ENCODE measurements at regions not wholly inside any gene's neighbourhood (a gene's known extent, or its start where the extent isn't known, plus 50 kb on each side); places are given as distances from the start of the nearest gene placed in this dataset.

GRCh38 chr11:91960770-91961169 lies 263.8 kb upstream of the FAT3 start:
- FAIRE-seq = no peak
- DNase-seq (ENCODE audit: low spot score) = no peak

- no peak for FAIRE-seq
- DNase-seq (ENCODE audit: low spot score) = no peak
Measured at GRCh38 chr11:91959411-91959810, 265.2 kb upstream of the FAT3 start.

- DNase-seq (ENCODE audit: low spot score) (no peak), FAIRE-seq (no peak)
Measured at GRCh38 chr11:91956711-91957110, 267.9 kb upstream of the FAT3 start.

GRCh38 chr11:91955206-91955605 lies 269.4 kb upstream of the FAT3 start:
- DNase-seq (ENCODE audit: low spot score) (no peak), FAIRE-seq (no peak)

- no peak for DNase-seq (ENCODE audit: low spot score)
- FAIRE-seq = no peak
Measured at GRCh38 chr11:91952056-91952455, 272.6 kb upstream of the FAT3 start.

GRCh38 chr11:91947215-91947820 lies 277.3 kb upstream of the FAT3 start:
- FAIRE-seq = peak; percentile 30
- DNase-seq (ENCODE audit: low spot score) = peak; percentile 69

GRCh38 chr11:91946397-91946951 lies 278.1 kb upstream of the FAT3 start:
- FAIRE-seq (no peak), DNase-seq (ENCODE audit: low spot score) (no peak)

- DNase-seq (ENCODE audit: low spot score) = no peak
Measured at GRCh38 chr11:91935120-91935519, 289.5 kb upstream of the FAT3 start.

GRCh38 chr11:91932151-91932821 lies 292.3 kb upstream of the FAT3 start:
- DNase-seq (ENCODE audit: low spot score) (no peak), FAIRE-seq (no peak)

More at GRCh38 chr11:91935120-91935519, 289.5 kb upstream of the FAT3 start:
- FAIRE-seq = no peak

- DNase-seq (ENCODE audit: low spot score) (no peak), FAIRE-seq (no peak)
Measured at GRCh38 chr11:91927448-91927847, 297.2 kb upstream of the FAT3 start.

- DNase-seq (ENCODE audit: low spot score) (no peak), FAIRE-seq (no peak)
Measured at GRCh38 chr11:91926965-91927364, 297.7 kb upstream of the FAT3 start.

- FAIRE-seq = no peak
- DNase-seq (ENCODE audit: low spot score) = peak; percentile 40
Measured at GRCh38 chr11:91922846-91923245, 301.8 kb upstream of the FAT3 start.

GRCh38 chr11:91921974-91922373 lies 302.6 kb upstream of the FAT3 start:
- DNase-seq (ENCODE audit: low spot score) (peak; percentile 75), FAIRE-seq (peak; percentile 63)

GRCh38 chr11:91913407-91913806 lies 311.2 kb upstream of the FAT3 start:
- DNase-seq (ENCODE audit: low spot score) (no peak), FAIRE-seq (no peak)

- FAIRE-seq = no peak
- DNase-seq (ENCODE audit: low spot score) = no peak
Measured at GRCh38 chr11:91912322-91912721, 312.3 kb upstream of the FAT3 start.

- DNase-seq (ENCODE audit: low spot score) (no peak), FAIRE-seq (no peak)
Measured at GRCh38 chr11:91906871-91907624, 317.6 kb upstream of the FAT3 start.

- FAIRE-seq = no peak
- no peak for DNase-seq (ENCODE audit: low spot score)
Measured at GRCh38 chr11:91904792-91905785, 319.5 kb upstream of the FAT3 start.

- FAIRE-seq = no peak
- no peak for DNase-seq (ENCODE audit: low spot score)
Measured at GRCh38 chr11:91902312-91902711, 322.3 kb upstream of the FAT3 start.

GRCh38 chr11:91880660-91881059 lies 344.0 kb upstream of the FAT3 start:
- FAIRE-seq = no peak
- DNase-seq (ENCODE audit: low spot score) = no peak

GRCh38 chr11:91876746-91877145 lies 347.9 kb upstream of the FAT3 start:
- FAIRE-seq (no peak), DNase-seq (ENCODE audit: low spot score) (no peak)

GRCh38 chr11:91872243-91872642 lies 352.4 kb upstream of the FAT3 start:
- no peak for FAIRE-seq

More at GRCh38 chr11:91872243-91872642, 352.4 kb upstream of the FAT3 start:
- no peak for DNase-seq (ENCODE audit: low spot score)

All from urothelium cell line (cell line).